SK-N-SH (cell line): ENCODE measurements at regions not wholly inside any gene's neighbourhood (a gene's known extent, or its start where the extent isn't known, plus 50 kb on each side); places are given as distances from the start of the nearest gene placed in this dataset.
"Not testable (repeated sequence)": the region's sequence is repeated elsewhere in the genome, so short reads cannot be mapped to it uniquely, and the experiment has no call there.

Experiments
- CTCF ChIA-PET: fragments of 300-600, 350-600 bp; formaldehyde crosslinking; extraction: SDS; loops from one replicate; lab custom pipeline; 2021; lab: Yijun Ruan, JAX
- POLR2A ChIA-PET: fragments of 350-600 bp; sonication (Branson Sonifier 250); formaldehyde crosslinking; extraction: SDS; loops from one replicate; lab custom pipeline; 2020; ENCODE audit warnings: antibody characterized with exemption, inconsistent platforms; lab: Yijun Ruan, JAX
- DNase-seq: peaks from one replicate; pipeline ENCODE4 v3.0.0; 2012
- H2AFZ ChIP-seq: fragments of 200-600 bp; sonication (generic); 2 replicates; pipeline ENCODE4 v1.8.1; 2016; ENCODE audit warnings: antibody characterized with exemption, mild to moderate bottlenecking, low read depth
- H3F3A ChIP-seq: fragments of 200-600 bp; sonication (generic); replicated peaks from 2 replicates; pipeline ENCODE3; 2016; ENCODE audit warnings: antibody characterized with exemption, mild to moderate bottlenecking; ENCODE audit not compliant: insufficient read depth
- H3K27ac ChIP-seq, 2 experiments: fragments of 200-500 bp in 1 of 2; fragments of 200-600 bp in 1 of 2; sonication (Bioruptor generic) in 1 of 2; sonication (generic), shearing (Covaris generic) in 1 of 2; 2 replicates each; pipeline versions ENCODE4 v1.5.1 to v1.6.1; 2014 to 2016; ENCODE audit warnings: low read depth in 2 of 2, inconsistent platforms in 1 of 2, low read length in 1 of 2, mild to moderate bottlenecking in 1 of 2, mixed read lengths in 1 of 2
- H3K27me3 ChIP-seq: fragments of 200-600 bp; sonication (generic), shearing (Covaris generic); 2 replicates; pipeline ENCODE4 v1.6.1; 2016; ENCODE audit warnings: mixed run types; ENCODE audit not compliant: insufficient read depth
- H3K36me3 ChIP-seq, 2 experiments: fragments of 200-500 bp in 1 of 2; fragments of 200-600 bp in 1 of 2; sonication (Bioruptor generic) in 1 of 2; sonication (generic) in 1 of 2; replicated peaks in 1 of 2; 2 replicates each; pipeline versions ENCODE3 to v1.5.1; 2014 to 2016; ENCODE audit warnings: low read length in 1 of 2, mild to moderate bottlenecking in 1 of 2; ENCODE audit not compliant: insufficient read depth in 2 of 2, control insufficient read depth in 1 of 2
- H3K4me1 ChIP-seq, 2 experiments: fragments of 200-500 bp in 1 of 2; fragments of 200-600 bp in 1 of 2; sonication (Bioruptor generic) in 1 of 2; sonication (generic), shearing (Covaris generic) in 1 of 2; 2 replicates each; pipeline versions ENCODE4 v1.5.1 to v1.6.1; 2014 to 2016; ENCODE audit warnings: low read depth in 1 of 2, low read length in 1 of 2, mixed run types in 1 of 2; ENCODE audit not compliant: insufficient read depth in 2 of 2, control insufficient read depth in 1 of 2
- H3K4me2 ChIP-seq: fragments of 200-600 bp; sonication (generic), shearing (Covaris generic); 2 replicates; pipeline ENCODE4 v1.6.1; 2017; ENCODE audit warnings: mixed run types
- H3K4me3 ChIP-seq, 2 experiments: fragments of 200-500 bp in 1 of 2; fragments of 200-600 bp in 1 of 2; sonication (Bioruptor generic) in 1 of 2; sonication (generic), shearing (Covaris generic) in 1 of 2; 2 replicates each; pipeline versions ENCODE4 v1.5.1 to v1.8.1; 2014 to 2016; ENCODE audit warnings: low read depth in 2 of 2, inconsistent platforms in 1 of 2, low read length in 1 of 2, mild to moderate bottlenecking in 1 of 2, mixed read lengths in 1 of 2, moderate library complexity in 1 of 2
- H3K79me2 ChIP-seq: fragments of 200-600 bp; sonication (generic); 2 replicates; pipeline ENCODE4 v1.8.1; 2017; ENCODE audit warnings: mild to moderate bottlenecking; ENCODE audit not compliant: insufficient read depth
- H3K9ac ChIP-seq: fragments of 200-600 bp; sonication (generic); 2 replicates; pipeline ENCODE4 v1.6.1; 2017; ENCODE audit warnings: mixed run types
- H3K9me2 ChIP-seq: fragments of 200-600 bp; sonication (generic); 2 replicates; pipeline ENCODE4 v1.6.1; 2017; ENCODE audit warnings: mixed run types
- H3K9me3 ChIP-seq: fragments of 200-600 bp; sonication (generic); 2 replicates; pipeline ENCODE4 v1.6.1; 2017; ENCODE audit warnings: mixed run types, mild to moderate bottlenecking, moderate library complexity
- H4K20me1 ChIP-seq: fragments of 200-600 bp; sonication (generic); 2 replicates; pipeline ENCODE4 v1.6.1; 2017; ENCODE audit warnings: mild to moderate bottlenecking, mixed run types; ENCODE audit not compliant: insufficient read depth
- WGBS: methylation state at CpG from one replicate; pipeline ENCODE4 v1.1.6; 2017; ENCODE audit warnings: low lambda C conversion rate; 5-methylcytosine and 5-hydroxymethylcytosine counted together

GRCh38 chr20:30313660-30314059 is 943.8 kb upstream of the DEFB115 start:
- DNase-seq, CTCF ChIA-PET, H3K4me3 ChIP-seq, H2AFZ ChIP-seq, H3K4me1 ChIP-seq, H3K9me3 ChIP-seq, H3F3A ChIP-seq, H3K27me3 ChIP-seq, H3K36me3 ChIP-seq, H4K20me1 ChIP-seq, H3K79me2 ChIP-seq, H3K27ac ChIP-seq, H3K9ac ChIP-seq, H3K9me2 ChIP-seq, H3K4me2 ChIP-seq: not testable (repeated sequence)
- WGBS: 11% methylated on average over 1 of the region's 1 CpG
- POLR2A ChIA-PET: interaction anchor here (0.6 kb wide), 1 partner anchor 24 kb away, joined by 3 read pairs; no protein-coding TSS in a partner anchor

- H4K20me1 ChIP-seq, H3K4me1 ChIP-seq, POLR2A ChIA-PET, H3K9me2 ChIP-seq, DNase-seq, H3K9me3 ChIP-seq, H3K9ac ChIP-seq, H3F3A ChIP-seq, H3K4me3 ChIP-seq, H3K4me2 ChIP-seq, CTCF ChIA-PET, H3K36me3 ChIP-seq, H3K79me2 ChIP-seq, H3K27ac ChIP-seq, H2AFZ ChIP-seq, H3K27me3 ChIP-seq: not testable (repeated sequence)
- 13% methylated on average over 14 of the region's 23 CpGs for WGBS
Observed at GRCh38 chr20:30316063-30316462, 941.4 kb upstream of the DEFB115 start.

- CTCF ChIA-PET, H3K27me3 ChIP-seq, H3K9ac ChIP-seq, H3K4me2 ChIP-seq, POLR2A ChIA-PET, H4K20me1 ChIP-seq, H3K9me2 ChIP-seq, H3K79me2 ChIP-seq, H3K4me1 ChIP-seq, H3K27ac ChIP-seq, H3K9me3 ChIP-seq, H2AFZ ChIP-seq, H3F3A ChIP-seq, H3K36me3 ChIP-seq, H3K4me3 ChIP-seq, DNase-seq: not testable (repeated sequence)
- WGBS: 37% methylated on average over 38 of the region's 47 CpGs
Observed at GRCh38 chr20:30316532-30317299, 940.7 kb upstream of the DEFB115 start.

GRCh38 chr20:30333744-30334143 is 923.7 kb upstream of the DEFB115 start:
- H3K4me2 ChIP-seq, H3K4me1 ChIP-seq, H3F3A ChIP-seq, H4K20me1 ChIP-seq, H3K27me3 ChIP-seq, H3K4me3 ChIP-seq, H3K79me2 ChIP-seq, H2AFZ ChIP-seq, POLR2A ChIA-PET, CTCF ChIA-PET, H3K36me3 ChIP-seq, H3K27ac ChIP-seq, DNase-seq, H3K9ac ChIP-seq, H3K9me2 ChIP-seq, H3K9me3 ChIP-seq: not testable (repeated sequence)
- WGBS: 2% methylated on average over 5 of the region's 5 CpGs

- H3F3A ChIP-seq, DNase-seq, CTCF ChIA-PET: not testable (repeated sequence)
Observed at GRCh38 chr20:30337556-30337955, 919.9 kb upstream of the DEFB115 start.

More at GRCh38 chr20:30337556-30337955, 919.9 kb upstream of the DEFB115 start:
- H3K9ac ChIP-seq, H3K4me3 ChIP-seq, H3K27ac ChIP-seq, H2AFZ ChIP-seq, H3K9me3 ChIP-seq, H3K4me2 ChIP-seq, H3K27me3 ChIP-seq, H3K36me3 ChIP-seq, H3K4me1 ChIP-seq, H4K20me1 ChIP-seq, POLR2A ChIA-PET, H3K9me2 ChIP-seq, H3K79me2 ChIP-seq: not testable (repeated sequence)
- WGBS: 11% methylated on average over 4 of the region's 4 CpGs
